Tibial nerve (tissue), 4 donors: ENCODE measurements at regions not wholly inside any gene's neighbourhood (a gene's known extent, or its start where the extent isn't known, plus 50 kb on each side); places are given as distances from the start of the nearest gene placed in this dataset.

Source experiments
- DNase-seq, 2 donors: peaks; one replicate each; pipeline ENCODE4 v3.0.0-alpha.2; 2019; ENCODE audit warnings: low spot score in 2 of 2
- H3K27ac ChIP-seq, 4 donors: fragments of 200-600 bp; sonication (generic) in 3 of 4; one replicate each; pipeline ENCODE4 v1.5.1; 2017 to 2019; ENCODE audit warnings: mild to moderate bottlenecking in 1 of 4
- H3K27me3 ChIP-seq, 2 donors: fragments of 200-600 bp; sonication (generic) in 1 of 2; one replicate each; pipeline versions ENCODE4 v1.5.1 to v1.6.0; 2017 to 2019
- H3K36me3 ChIP-seq, 3 donors: fragments of 200-600 bp; sonication (generic); one replicate each; pipeline ENCODE4 v1.5.1; 2018 to 2019
- H3K4me1 ChIP-seq, 4 donors: fragments of 200-600 bp; sonication (generic) in 3 of 4; one replicate each; pipeline ENCODE4 v1.5.1; 2017 to 2019
- H3K4me3 ChIP-seq, 4 donors: fragments of 200-600 bp; sonication (generic) in 3 of 4; one replicate each; pipeline ENCODE4 v1.5.1; 2017 to 2019; ENCODE audit warnings: mild to moderate bottlenecking in 1 of 4, moderate library complexity in 1 of 4
- H3K9me3 ChIP-seq, 4 donors: fragments of 200-600 bp; sonication (generic) in 3 of 4; one replicate each; pipeline ENCODE4 v1.5.1; 2017 to 2019
- CTCF ChIP-seq, 5 experiments: fragments of 200-600 bp in 3 of 5; fragments of 450-650 bp in 2 of 5; sonication (generic) in 3 of 5; IDR thresholded peaks; one replicate each; pipeline ENCODE4 v1.5.1; 2016 to 2019; ENCODE audit warnings: antibody characterized with exemption in 5 of 5, mild to moderate bottlenecking in 3 of 5, moderate library complexity in 2 of 5
- EP300 ChIP-seq, 2 donors: sonication (generic); formaldehyde crosslinking; IDR thresholded peaks; one replicate each; pipeline ENCODE4 v1.6.1; 2017; ENCODE audit warnings: antibody characterized with exemption in 2 of 2, mild to moderate bottlenecking in 1 of 2
- POLR2A ChIP-seq, 2 donors: fragments of 450-650 bp; IDR thresholded peaks; one replicate each; pipeline ENCODE4 v1.6.1; 2017; ENCODE audit warnings: antibody characterized with exemption in 2 of 2, mild to moderate bottlenecking in 2 of 2, moderate library complexity in 2 of 2
- WGBS, 2 donors: methylation state at CpG; one replicate each; pipeline ENCODE4 v1.1.5; 2018; 5-methylcytosine and 5-hydroxymethylcytosine counted together

GRCh38 chr7:45349090-45349489 is 191.5 kb downstream of the RAMP3 start:
- no peak for DNase-seq
- H3K27ac ChIP-seq, result no peak overlapping the region
- TF ChIP-seq CTCF (IDR thresholded peaks at IDR 0.05) (no peak), EP300 (IDR thresholded peaks at IDR 0.05) (no peak), POLR2A (IDR thresholded peaks at IDR 0.05) (no peak)
- H3K27me3 ChIP-seq, result no peaks in the 10 kb centered on the region
- H3K4me3 ChIP-seq, result no peak overlapping the region
- H3K36me3 ChIP-seq, result no peaks in the 10 kb centered on the region
- no peaks in the 10 kb centered on the region for H3K4me1 ChIP-seq
- WGBS, 2 donors, result 83 to 92% methylated on average over 4 of the region's 4 CpGs
- H3K9me3 ChIP-seq, result no peaks in the 10 kb centered on the region

DNA sequence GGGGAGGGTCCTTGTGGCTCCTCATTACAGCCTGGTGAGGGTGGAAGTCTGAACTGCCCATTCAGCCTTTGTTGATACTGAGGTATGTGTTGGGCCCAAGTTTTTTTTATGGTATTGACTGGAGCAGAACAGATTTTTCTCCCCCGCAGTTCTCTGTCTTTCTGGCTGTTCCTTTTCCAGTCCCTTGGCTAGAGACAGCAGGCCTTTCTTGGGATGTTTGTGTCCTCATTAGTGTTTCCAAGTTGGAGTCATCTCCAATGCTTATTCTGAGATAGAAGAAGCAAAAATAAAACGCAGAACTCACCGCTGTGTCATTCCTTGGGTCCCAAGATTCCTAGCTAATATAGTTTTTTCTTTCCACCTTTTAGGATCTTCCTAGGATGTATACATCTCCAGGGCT is 193.3 kb downstream of the RAMP3 start:
- TF ChIP-seq EP300 (IDR thresholded peaks at IDR 0.05) (no peak), CTCF (IDR thresholded peaks at IDR 0.05) (no peak), POLR2A (IDR thresholded peaks at IDR 0.05) (no peak)
- Histone ChIP-seq H3K27me3 (no peaks in the 10 kb centered on the region), H3K4me1 (no peaks in the 10 kb centered on the region), H3K27ac (no peak overlapping the region), H3K4me3 (no peak overlapping the region), H3K36me3 (no peaks in the 10 kb centered on the region), H3K9me3 (no peaks in the 10 kb centered on the region)
- no peak for DNase-seq
- 88 to 94% methylated on average over 3 of the region's 3 CpGs for WGBS, 2 donors

DNA sequence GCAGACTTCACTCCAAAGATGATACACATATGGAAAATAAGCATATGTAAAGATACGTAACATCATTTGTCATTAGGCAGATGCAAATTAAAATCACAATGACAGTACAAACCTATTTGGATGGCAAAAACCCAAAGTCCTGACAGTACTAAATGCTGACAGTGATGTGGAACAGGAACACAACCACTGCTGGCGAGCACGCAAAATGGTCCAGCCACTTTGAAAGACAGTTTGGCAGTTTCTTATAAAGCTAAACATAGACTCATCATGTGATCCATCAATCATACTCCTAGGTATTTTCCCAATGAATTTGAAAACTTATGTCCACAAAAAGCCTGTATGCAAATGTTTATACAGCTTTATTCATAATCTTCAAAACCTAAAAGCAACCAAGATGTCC is 200.7 kb downstream of the RAMP3 start:
- H3K36me3 ChIP-seq, result no peaks in the 10 kb centered on the region
- no peaks in the 10 kb centered on the region for H3K27me3 ChIP-seq
- DNase-seq, result no peak
- H3K4me3 ChIP-seq, result no peak overlapping the region
- no peak overlapping the region for H3K27ac ChIP-seq
- no peaks in the 10 kb centered on the region for H3K4me1 ChIP-seq
- TF ChIP-seq EP300 (IDR thresholded peaks at IDR 0.05), result no peak
- no peak for TF ChIP-seq CTCF (IDR thresholded peaks at IDR 0.05)
- TF ChIP-seq POLR2A (IDR thresholded peaks at IDR 0.05), result no peak
- H3K9me3 ChIP-seq, result peaks cover 0 to 21% (median 2%) of the 10 kb centered on the region in 4 donors
- WGBS, 2 donors, result 92 to 95% methylated on average over 3 of the region's 3 CpGs

GRCh38 chr7:45359250-45359649 is 201.7 kb downstream of the RAMP3 start:
- 88 to 97% methylated on average over 1 of the region's 1 CpG for WGBS, 2 donors
- TF ChIP-seq POLR2A (IDR thresholded peaks at IDR 0.05) (no peak), CTCF (IDR thresholded peaks at IDR 0.05) (no peak), EP300 (IDR thresholded peaks at IDR 0.05) (no peak)
- H3K27me3 ChIP-seq, result no peaks in the 10 kb centered on the region

GRCh38 chr7:45359776-45360175 is 202.2 kb downstream of the RAMP3 start:
- Histone ChIP-seq H3K4me1 (no peaks in the 10 kb centered on the region), H3K4me3 (no peak overlapping the region)
- WGBS, 2 donors, result 84 to 86% methylated on average over 4 of the region's 4 CpGs

More at GRCh38 chr7:45359250-45359649, 201.7 kb downstream of the RAMP3 start:
- H3K4me1 ChIP-seq, result no peaks in the 10 kb centered on the region
- DNase-seq, result no peak
- no peaks in the 10 kb centered on the region for H3K36me3 ChIP-seq
- no peak overlapping the region for H3K4me3 ChIP-seq
- no peak overlapping the region for H3K27ac ChIP-seq
- peaks cover 0 to 21% (median 2%) of the 10 kb centered on the region in 4 donors for H3K9me3 ChIP-seq

More at GRCh38 chr7:45359776-45360175, 202.2 kb downstream of the RAMP3 start:
- DNase-seq, result no peak
- TF ChIP-seq EP300 (IDR thresholded peaks at IDR 0.05) (no peak), CTCF (IDR thresholded peaks at IDR 0.05) (no peak), POLR2A (IDR thresholded peaks at IDR 0.05) (no peak)
- H3K36me3 ChIP-seq, result no peaks in the 10 kb centered on the region
- peaks cover 0 to 21% (median 2%) of the 10 kb centered on the region in 4 donors for H3K9me3 ChIP-seq
- H3K27ac ChIP-seq, result no peak overlapping the region
- H3K27me3 ChIP-seq, result no peaks in the 10 kb centered on the region
